ENCODE measurements at regions not wholly inside any gene's neighbourhood (a gene's known extent, or its start where the extent isn't known, plus 50 kb on each side); places are given as distances from the start of the nearest gene placed in this dataset.
"Not testable (repeated sequence)": the region's sequence is repeated elsewhere in the genome, so short reads cannot be mapped to it uniquely, and the experiment has no call there.

DNA sequence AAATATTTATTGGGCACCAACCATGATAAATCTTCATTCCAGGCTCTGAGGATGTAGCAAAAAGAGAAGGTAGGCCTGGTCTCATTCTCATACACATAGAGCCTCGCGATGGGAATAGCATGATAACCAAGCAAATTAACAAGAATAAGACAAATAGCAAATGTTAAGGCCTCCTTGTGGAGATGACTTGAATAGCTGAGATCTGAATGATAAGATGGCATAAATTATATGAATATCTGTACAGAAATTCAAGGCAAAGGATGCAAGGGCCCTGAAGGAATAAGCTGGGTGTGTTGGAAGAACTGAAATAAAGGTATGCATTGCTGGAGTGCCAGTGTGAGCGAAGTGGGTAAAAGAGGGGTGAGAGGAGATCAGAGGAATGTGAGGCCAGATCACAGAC is 114.8 kb downstream of the ALX1 start:
- Mint-ChIP-seq H3K4me1 (no peaks in the 10 kb centered on the region), H3K4me3 (no peak overlapping the region), H3K9me3 (no peaks in the 10 kb centered on the region), H3K27ac (no peak overlapping the region), H3K36me3 (ENCODE audit: low read depth) (no peaks in the 10 kb centered on the region), H3K27me3 (no peaks in the 10 kb centered on the region)
- CTCF ChIA-PET = no interaction called here
- POLR2A ChIA-PET = no interaction called here
- no peak for DNase-seq

- Mint-ChIP-seq H3K9me3 (no peaks in the 10 kb centered on the region), H3K4me3 (no peak overlapping the region), H3K36me3 (ENCODE audit: low read depth) (no peaks in the 10 kb centered on the region), H3K27me3 (no peaks in the 10 kb centered on the region), H3K27ac (no peak overlapping the region), H3K4me1 (no peaks in the 10 kb centered on the region)
- no peak for DNase-seq
- POLR2A ChIA-PET = no interaction called here
- CTCF ChIA-PET = no interaction called here
Observed at GRCh38 chr12:85405262-85405661, 125.2 kb downstream of the ALX1 start.

DNA sequence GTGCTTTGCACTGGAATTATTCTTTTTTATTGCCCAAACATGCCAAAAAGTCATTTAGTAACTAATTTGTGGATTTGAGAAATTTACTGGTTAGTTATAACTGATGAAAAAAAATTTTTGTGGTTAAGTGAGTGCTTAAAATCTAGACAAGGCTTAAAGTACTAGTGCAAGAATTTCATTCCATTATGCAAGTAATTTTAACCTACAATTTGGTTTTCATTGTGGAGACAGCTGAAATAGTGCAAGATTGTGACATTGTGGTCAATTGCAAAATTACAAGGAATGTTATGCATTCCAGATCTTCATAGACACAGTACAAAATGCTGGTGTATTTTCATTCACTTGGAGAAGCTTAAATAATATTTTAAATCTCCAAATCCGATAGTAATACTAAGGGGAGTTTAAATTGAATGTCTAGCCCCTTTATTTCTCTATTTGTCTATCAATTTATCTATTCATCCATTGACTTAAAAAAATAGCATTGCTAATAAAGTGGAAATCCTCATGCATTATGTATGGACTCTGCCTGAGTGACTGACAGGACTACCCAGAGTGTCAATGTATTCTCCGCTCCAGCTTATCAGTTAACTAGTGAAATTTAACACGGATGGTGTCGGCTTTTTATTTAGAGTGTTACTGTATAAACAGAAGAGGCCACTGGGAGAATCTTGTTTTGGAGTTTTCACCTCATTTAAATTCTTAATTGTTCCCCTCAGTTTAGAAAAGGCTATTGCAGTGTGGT is 125.9 kb downstream of the ALX1 start:
- no peaks in the 10 kb centered on the region for H3K36me3 Mint-ChIP-seq (ENCODE audit: low read depth)
- no peak for DNase-seq
- H3K4me3 Mint-ChIP-seq = no peak overlapping the region
- no peak overlapping the region for H3K27ac Mint-ChIP-seq
- ChIA-PET CTCF (no interaction called here), POLR2A (no interaction called here)
- H3K27me3 Mint-ChIP-seq = no peaks in the 10 kb centered on the region
- H3K9me3 Mint-ChIP-seq = no peaks in the 10 kb centered on the region
- no peaks in the 10 kb centered on the region for H3K4me1 Mint-ChIP-seq

- Mint-ChIP-seq H3K9me3 (no peaks in the 10 kb centered on the region), H3K27ac (no peak overlapping the region), H3K4me3 (no peak overlapping the region), H3K4me1 (no peaks in the 10 kb centered on the region), H3K36me3 (ENCODE audit: low read depth) (no peaks in the 10 kb centered on the region), H3K27me3 (no peaks in the 10 kb centered on the region)
- POLR2A ChIA-PET = no interaction called here
- CTCF ChIA-PET = no interaction called here
- DNase-seq = no peak
Observed at GRCh38 chr12:85413266-85413665, 133.2 kb downstream of the ALX1 start.

DNA sequence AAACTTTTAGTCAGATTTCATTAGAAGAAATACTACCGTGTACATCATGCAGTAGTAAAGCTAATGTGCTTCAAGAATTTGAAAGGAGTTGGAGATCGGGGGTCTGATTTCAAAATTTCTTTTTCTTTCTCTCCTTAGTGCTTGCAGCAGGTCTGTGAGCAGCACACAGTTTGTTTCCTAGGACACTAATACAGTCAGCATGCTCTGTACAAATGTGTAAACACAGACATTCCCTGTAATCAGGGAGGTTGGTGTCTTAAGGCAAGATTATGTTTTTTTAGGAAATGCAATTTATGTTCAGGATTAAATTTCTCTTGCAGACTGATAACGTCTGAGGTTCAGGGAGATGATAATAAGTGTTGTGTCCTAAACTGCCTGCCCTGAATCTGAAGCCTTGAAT is 142.7 kb downstream of the ALX1 start:
- H3K4me3 Mint-ChIP-seq = no peak overlapping the region
- no peaks in the 10 kb centered on the region for H3K36me3 Mint-ChIP-seq (ENCODE audit: low read depth)
- no peaks in the 10 kb centered on the region for H3K4me1 Mint-ChIP-seq
- ChIA-PET POLR2A (no interaction called here), CTCF (no interaction called here)
- H3K27ac Mint-ChIP-seq = no peak overlapping the region
- H3K9me3 Mint-ChIP-seq = no peaks in the 10 kb centered on the region
- no peaks in the 10 kb centered on the region for H3K27me3 Mint-ChIP-seq
- DNase-seq = no peak

DNA sequence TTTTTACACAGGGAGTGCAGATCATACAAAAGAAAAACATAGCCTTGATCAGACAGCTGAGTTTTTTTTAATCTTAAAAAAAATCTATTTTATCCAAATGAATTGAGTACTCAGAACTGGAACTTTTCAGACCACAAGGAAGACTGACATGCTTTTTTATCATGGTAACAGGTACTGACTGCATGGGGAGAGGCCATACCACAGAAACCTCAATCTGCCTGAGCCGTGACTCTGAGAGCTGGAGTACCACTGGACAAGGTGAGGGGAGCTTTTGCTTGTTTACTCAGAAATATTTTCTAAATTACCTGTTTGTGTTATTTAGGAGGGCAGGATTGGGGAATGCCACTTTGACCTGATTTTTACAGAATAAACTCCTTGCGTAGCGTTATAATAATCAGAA is 143.9 kb downstream of the ALX1 start:
- CTCF ChIA-PET = no interaction called here

DNA sequence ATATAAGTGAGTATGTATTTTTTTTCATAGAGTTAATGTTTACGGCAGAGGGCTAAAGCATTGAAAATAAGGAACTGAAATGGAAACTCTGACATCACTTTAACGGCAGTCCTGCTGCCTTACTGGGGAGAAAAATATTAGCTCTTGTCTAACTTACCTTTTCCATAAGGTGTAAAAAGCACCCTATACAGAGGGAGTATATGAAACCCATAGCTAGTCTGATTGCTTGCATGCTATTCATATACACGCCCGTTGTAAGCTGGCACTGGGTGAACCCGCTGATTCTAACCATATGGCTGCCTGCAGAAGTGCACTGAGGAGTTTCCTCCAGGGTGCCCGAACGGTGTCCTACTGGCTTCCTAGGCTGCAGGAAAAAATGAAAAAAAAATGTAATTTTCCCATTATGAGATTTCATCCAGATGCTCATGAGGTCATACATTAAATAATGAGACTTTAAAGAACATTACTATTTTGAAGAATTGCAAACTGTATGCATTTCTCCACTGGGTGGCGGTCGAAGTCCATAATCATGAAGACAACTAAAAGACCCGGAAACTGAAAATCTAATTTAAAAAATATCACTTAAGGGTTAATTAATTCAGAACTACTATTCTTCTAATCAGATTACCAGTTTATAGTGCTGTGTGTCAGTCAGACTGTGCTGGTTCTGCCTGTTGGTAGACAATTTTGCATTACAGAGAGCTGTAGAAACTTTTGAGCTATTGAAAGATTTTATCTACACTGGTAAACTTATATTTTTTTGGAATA is 144.7 kb downstream of the ALX1 start:
- ChIA-PET POLR2A (no interaction called here), CTCF (interaction anchor here (0.8 kb wide), 1 partner anchor 442 kb away, joined by 4 read pairs; no protein-coding TSS in a partner anchor)
- Mint-ChIP-seq H3K4me3 (no peak overlapping the region), H3K27ac (no peak overlapping the region), H3K4me1 (no peaks in the 10 kb centered on the region), H3K27me3 (no peaks in the 10 kb centered on the region), H3K9me3 (no peaks in the 10 kb centered on the region), H3K36me3 (ENCODE audit: low read depth) (no peaks in the 10 kb centered on the region)
- no peak for DNase-seq

More for the DNA sequence above, 143.9 kb downstream of the ALX1 start:
- Mint-ChIP-seq H3K27me3 (no peaks in the 10 kb centered on the region), H3K36me3 (ENCODE audit: low read depth) (no peaks in the 10 kb centered on the region), H3K4me3 (no peak overlapping the region), H3K9me3 (no peaks in the 10 kb centered on the region), H3K4me1 (no peaks in the 10 kb centered on the region), H3K27ac (no peak overlapping the region)
- DNase-seq = no peak
- POLR2A ChIA-PET = no interaction called here

DNA sequence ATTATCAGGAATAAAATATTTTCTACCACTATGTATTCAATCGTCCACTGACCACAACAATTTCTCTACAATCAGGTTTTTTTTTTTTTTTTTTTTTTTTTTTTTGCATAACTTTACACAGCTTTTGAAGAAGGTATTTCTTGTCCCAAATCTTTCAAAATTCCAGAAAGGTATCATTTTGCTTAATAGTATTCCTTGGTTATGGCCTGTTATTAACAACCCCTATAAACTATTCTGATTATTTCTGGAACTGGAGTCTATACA is 145.3 kb downstream of the ALX1 start:
- ChIA-PET CTCF (interaction anchor here (0.8 kb wide), 1 partner anchor 442 kb away, joined by 4 read pairs; no protein-coding TSS in a partner anchor), POLR2A (no interaction called here)
- no peak overlapping the region for H3K27ac Mint-ChIP-seq
- no peaks in the 10 kb centered on the region for H3K36me3 Mint-ChIP-seq (ENCODE audit: low read depth)
- H3K9me3 Mint-ChIP-seq = no peaks in the 10 kb centered on the region
- no peak for DNase-seq
- no peaks in the 10 kb centered on the region for H3K27me3 Mint-ChIP-seq
- H3K4me3 Mint-ChIP-seq = no peak overlapping the region
- H3K4me1 Mint-ChIP-seq = no peaks in the 10 kb centered on the region

- DNase-seq = no peak
Observed at GRCh38 chr12:85425926-85426325, 145.9 kb downstream of the ALX1 start.

DNA sequence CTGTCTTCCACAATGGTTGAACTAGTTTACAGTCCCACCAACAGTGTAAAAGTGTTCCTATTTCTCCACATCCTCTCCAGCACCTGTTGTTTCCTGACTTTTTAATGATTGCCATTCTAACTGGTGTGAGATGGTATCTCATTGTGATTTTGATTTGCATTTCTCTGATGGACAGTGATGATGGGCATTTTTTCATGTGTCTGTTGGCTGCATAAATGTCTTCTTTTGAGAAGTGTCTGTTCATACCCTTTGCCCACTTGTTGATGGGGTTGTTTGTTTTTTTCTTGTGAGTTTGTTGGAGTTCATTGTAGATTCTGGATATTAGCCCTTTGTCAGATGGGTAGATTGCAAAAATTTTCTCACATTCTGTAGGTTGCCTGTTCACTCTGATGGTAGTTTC is 153.1 kb downstream of the ALX1 start:
- not testable (repeated sequence) for H3K36me3 Mint-ChIP-seq (ENCODE audit: low read depth)

More at GRCh38 chr12:85425926-85426325, 145.9 kb downstream of the ALX1 start:
- CTCF ChIA-PET = no interaction called here
- Mint-ChIP-seq H3K4me1 (no peaks in the 10 kb centered on the region), H3K27ac (no peak overlapping the region), H3K27me3 (no peaks in the 10 kb centered on the region), H3K9me3 (no peaks in the 10 kb centered on the region), H3K36me3 (ENCODE audit: low read depth) (no peaks in the 10 kb centered on the region), H3K4me3 (no peak overlapping the region)
- POLR2A ChIA-PET = no interaction called here

DNA sequence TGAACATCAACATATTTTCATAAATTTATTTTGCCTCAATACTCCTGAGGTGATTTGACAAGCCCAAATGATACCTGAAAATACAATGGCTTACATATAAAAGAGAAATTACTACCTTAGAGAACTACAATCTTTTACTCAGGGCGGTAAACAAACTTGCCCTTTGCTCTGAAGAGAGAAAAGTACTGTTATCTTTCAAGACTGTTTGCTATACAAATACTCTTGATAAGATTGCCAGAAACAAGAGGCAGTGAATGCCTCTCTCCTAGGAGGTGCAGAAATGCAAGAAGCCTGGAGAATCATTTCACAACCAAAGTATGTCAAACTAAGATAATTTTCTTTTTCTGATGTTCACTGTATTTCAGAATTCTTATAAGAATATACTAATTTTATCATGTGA is 160.3 kb downstream of the ALX1 start:
- POLR2A ChIA-PET = no interaction called here
- no peak for DNase-seq
- CTCF ChIA-PET = no interaction called here
- Mint-ChIP-seq H3K27ac (no peak overlapping the region), H3K4me3 (no peak overlapping the region), H3K36me3 (ENCODE audit: low read depth) (no peaks in the 10 kb centered on the region), H3K9me3 (peaks cover 3% of the 10 kb centered on the region), H3K4me1 (no peaks in the 10 kb centered on the region), H3K27me3 (no peaks in the 10 kb centered on the region)

More for the DNA sequence above, 153.1 kb downstream of the ALX1 start:
- H3K9me3 Mint-ChIP-seq, H3K4me1 Mint-ChIP-seq, DNase-seq, H3K27ac Mint-ChIP-seq, POLR2A ChIA-PET, CTCF ChIA-PET, H3K4me3 Mint-ChIP-seq, H3K27me3 Mint-ChIP-seq: not testable (repeated sequence)

- Mint-ChIP-seq H3K4me1 (no peaks in the 10 kb centered on the region), H3K27ac (no peak overlapping the region), H3K36me3 (ENCODE audit: low read depth) (no peaks in the 10 kb centered on the region), H3K4me3 (no peak overlapping the region), H3K27me3 (no peaks in the 10 kb centered on the region), H3K9me3 (peaks cover 3% of the 10 kb centered on the region)
- ChIA-PET POLR2A (no interaction called here), CTCF (no interaction called here)
- no peak for DNase-seq
Observed at GRCh38 chr12:85441025-85441424, 161.0 kb downstream of the ALX1 start.

DNA sequence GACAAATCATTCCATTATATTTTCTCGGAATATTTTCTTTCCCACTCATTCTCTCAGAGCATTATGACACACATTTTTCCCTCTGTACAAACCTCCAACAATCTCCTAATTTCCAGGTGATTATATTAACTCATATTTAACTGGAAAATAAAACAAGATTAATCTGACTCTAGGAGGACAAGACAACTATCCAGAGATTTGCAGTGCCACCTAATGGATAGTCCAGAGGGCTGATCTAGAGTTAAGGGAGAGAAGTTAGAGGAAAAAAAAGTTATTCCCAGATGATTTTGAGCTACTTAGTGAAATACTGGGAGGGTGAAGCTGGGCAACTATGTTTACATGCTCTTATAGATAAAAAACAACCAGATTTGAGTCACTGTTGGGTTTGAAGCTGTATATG is 161.7 kb downstream of the ALX1 start:
- no peak for DNase-seq
- POLR2A ChIA-PET = no interaction called here
- Mint-ChIP-seq H3K27ac (no peak overlapping the region), H3K36me3 (ENCODE audit: low read depth) (no peaks in the 10 kb centered on the region), H3K4me1 (no peaks in the 10 kb centered on the region), H3K9me3 (peaks cover 3% of the 10 kb centered on the region), H3K4me3 (no peak overlapping the region), H3K27me3 (no peaks in the 10 kb centered on the region)
- CTCF ChIA-PET = no interaction called here

All from activated CD4-positive, alpha-beta memory T cell treated with anti-CD3 and anti-CD28 coated beads, Interleukin-2, amount 10 ng/mL, durations not matched to agents 7 days and 5 days (primary cell).